ENCODE measurements at regions not wholly inside any gene's neighbourhood (a gene's known extent, or its start where the extent isn't known, plus 50 kb on each side); places are given as distances from the start of the nearest gene placed in this dataset.

- no peak for TF ChIP-seq NRF1 (conservative IDR thresholded peaks at IDR 0.05; ENCODE audit: low read depth, low read length)
- TF ChIP-seq CREB1 (IDR thresholded peaks at IDR 0.05; ENCODE audit: low read depth) = no peak
These were observed 1343.7 kb upstream of the GOT2 start for GRCh38 chr16:60077861-60078260.
